HCT116 (cell line): ENCODE measurements at regions not wholly inside any gene's neighbourhood (a gene's known extent, or its start where the extent isn't known, plus 50 kb on each side); places are given as distances from the start of the nearest gene placed in this dataset.

Source experiments
- ATAC-seq: fragments of 200-7000 bp; cut with Tn5 transposase; 2 replicates; pipeline ENCODE4 v1.9.1; 2020; ENCODE audit warnings: mild to moderate bottlenecking, moderate library complexity
- BruUV-seq: library from RNA; stranded (reverse); fragments of 400-500 nt; replicated peaks from 2 replicates; lab custom pipeline; 2021; lab: Mats Ljungman, UMichigan
- CTCF ChIA-PET: fragments of 300-600 bp; sonication (Branson Sonifier 250); formaldehyde crosslinking; loops from one replicate; lab custom pipeline; 2021; ENCODE audit warnings: antibody characterized with exemption; lab: Charles Lee
- POLR2A ChIA-PET: fragments of 300-600, 350-600 bp; sonication (Branson Sonifier 250); formaldehyde crosslinking; loops from one replicate; lab custom pipeline; 2021; ENCODE audit warnings: antibody characterized with exemption; lab: Charles Lee
- RAD21 ChIA-PET, 2 experiments: fragments of 300-600 bp; sonication (Branson Sonifier 250); formaldehyde crosslinking; loops; one replicate each; lab custom pipeline; 2023; ENCODE audit warnings: low total read pairs in 2 of 2; ENCODE audit not compliant: uncharacterized antibody in 2 of 2, unreplicated experiment in 2 of 2, low non-redundant PET in 1 of 2; lab: Charles Lee
- DNase-seq: peaks from one replicate; pipeline ENCODE4 v3.0.0-alpha.2; 2010; ENCODE audit warnings: low read depth, low spot score
- H2AFZ ChIP-seq: fragments of 200-600 bp; shearing (Covaris generic), sonication (generic); 2 replicates; pipeline ENCODE4 v1.6.1; 2017; ENCODE audit warnings: low read depth, mixed run types, mixed read lengths, antibody characterized with exemption, low read length; ENCODE audit not compliant: poor library complexity, severe bottlenecking
- H3K27ac ChIP-seq: 2 replicates; pipeline ENCODE4 v1.5.1; 2012; ENCODE audit warnings: low read depth, low read length
- H3K27me3 ChIP-seq: fragments of 200-600 bp; sonication (generic); 2 replicates; pipeline ENCODE4 v1.6.1; 2016; ENCODE audit warnings: mixed run types, low read length, mixed read lengths; ENCODE audit not compliant: insufficient read depth
- H3K36me3 ChIP-seq, 2 experiments: fragments of 200-500 bp in 1 of 2; fragments of 200-600 bp in 1 of 2; sonication (Bioruptor generic) in 1 of 2; sonication (generic) in 1 of 2; 2 replicates each; pipeline versions ENCODE4 v1.5.1 to v1.6.1; 2014 to 2016; ENCODE audit warnings: low read length in 2 of 2, inconsistent platforms in 1 of 2, mixed read lengths in 1 of 2, mixed run types in 1 of 2; ENCODE audit not compliant: insufficient read depth in 2 of 2, control insufficient read depth in 1 of 2
- H3K4me1 ChIP-seq, 2 experiments: fragments of 200-600 bp in 1 of 2; sonication (generic) in 1 of 2; 2 replicates each; pipeline versions ENCODE4 v1.5.1 to v1.6.1; 2012 to 2017; ENCODE audit warnings: low read length in 2 of 2, inconsistent platforms in 1 of 2, mild to moderate bottlenecking in 1 of 2, mixed read lengths in 1 of 2, mixed run types in 1 of 2, moderate library complexity in 1 of 2; ENCODE audit not compliant: insufficient read depth in 2 of 2, control insufficient read depth in 1 of 2
- H3K4me2 ChIP-seq: fragments of 200-600 bp; sonication (generic); 2 replicates; pipeline ENCODE4 v1.6.1; 2017; ENCODE audit warnings: mixed run types, low read length, mixed read lengths
- H3K4me3 ChIP-seq, 2 experiments: fragments of 200-600 bp in 1 of 2; sonication (generic) in 1 of 2; replicated peaks in 1 of 2; 2 replicates each; pipeline ENCODE4 v1.5.1; 2011 to 2016; ENCODE audit warnings: low read length in 2 of 2, control low read depth in 1 of 2, low read depth in 1 of 2, mild to moderate bottlenecking in 1 of 2, mixed read lengths in 1 of 2, mixed run types in 1 of 2
- H3K79me2 ChIP-seq: fragments of 200-600 bp; sonication (generic); 2 replicates; pipeline ENCODE4 v1.6.1; 2017; ENCODE audit warnings: mild to moderate bottlenecking, mixed run types, low read length, moderate library complexity, mixed read lengths; ENCODE audit not compliant: insufficient read depth
- H3K9ac ChIP-seq: fragments of 200-600 bp; sonication (generic); 2 replicates; pipeline ENCODE4 v1.6.1; 2016; ENCODE audit warnings: low read length, mixed read lengths
- H3K9me2 ChIP-seq: fragments of 200-600 bp; sonication (generic), shearing (Covaris generic); 2 replicates; pipeline ENCODE4 v1.6.1; 2017; ENCODE audit warnings: mixed run types, mild to moderate bottlenecking, moderate library complexity; ENCODE audit not compliant: insufficient read depth
- H3K9me3 ChIP-seq, 2 experiments: fragments of 200-500 bp in 1 of 2; fragments of 200-600 bp in 1 of 2; sonication (Bioruptor generic) in 1 of 2; sonication (generic) in 1 of 2; 2 replicates each; pipeline ENCODE4 v1.6.1; 2014 to 2017; ENCODE audit warnings: low read length in 2 of 2, mixed read lengths in 2 of 2, inconsistent platforms in 1 of 2, low read depth in 1 of 2, mild to moderate bottlenecking in 1 of 2, mixed run types in 1 of 2, moderate library complexity in 1 of 2; ENCODE audit not compliant: control insufficient read depth in 1 of 2, insufficient read depth in 1 of 2
- H4K20me1 ChIP-seq: fragments of 200-600 bp; sonication (generic), shearing (Covaris generic); 2 replicates; pipeline ENCODE4 v1.6.1; 2017; ENCODE audit warnings: mixed run types, mild to moderate bottlenecking, moderate library complexity; ENCODE audit not compliant: insufficient read depth
- CBX3 ChIP-seq: IDR thresholded peaks from 2 replicates; pipeline ENCODE4 v1.6.1; 2012; ENCODE audit warnings: low read depth
- CEBPB ChIP-seq: IDR thresholded peaks from 2 replicates; pipeline ENCODE4 v1.6.1; 2012; ENCODE audit warnings: low read depth
- ELF1 ChIP-seq: IDR thresholded peaks from 2 replicates; pipeline ENCODE4 v1.6.1; 2012; ENCODE audit warnings: low read depth, borderline replicate concordance
- EZH2 ChIP-seq: fragments of 200-600 bp; sonication (generic); IDR thresholded peaks from 2 replicates; pipeline ENCODE4 v1.6.1; 2017; ENCODE audit warnings: antibody characterized with exemption, mixed run types
- EZH2phosphoT487 ChIP-seq: fragments of 200-600 bp; IDR thresholded peaks from 2 replicates; pipeline ENCODE4 v1.6.1; 2018; ENCODE audit warnings: antibody characterized with exemption, borderline replicate concordance
- FOSL1 ChIP-seq: IDR thresholded peaks from 2 replicates; pipeline ENCODE4 v1.6.1; 2012; ENCODE audit warnings: low read depth
- MAX ChIP-seq: IDR thresholded peaks from 2 replicates; pipeline ENCODE4 v1.6.1; 2012
- POLR2AphosphoS5 ChIP-seq: IDR thresholded peaks from 2 replicates; pipeline ENCODE4 v1.6.1; 2011; ENCODE audit warnings: mild to moderate bottlenecking, low read depth, low read length, moderate library complexity
- RAD21 ChIP-seq: IDR thresholded peaks from 2 replicates; pipeline ENCODE4 v1.6.1; 2012; ENCODE audit warnings: low read depth, mild to moderate bottlenecking
- REST ChIP-seq: IDR thresholded peaks from 2 replicates; pipeline ENCODE4 v1.6.1; 2012; ENCODE audit warnings: low read depth
- SP1 ChIP-seq: IDR thresholded peaks from 2 replicates; pipeline ENCODE4 v1.6.1; 2012; ENCODE audit warnings: low read depth
- TCF7L2 ChIP-seq: IDR thresholded peaks from 2 replicates; pipeline ENCODE4 v1.7.0; 2011; ENCODE audit warnings: borderline replicate concordance, inconsistent platforms; ENCODE audit not compliant: insufficient read depth, insufficient read length; ENCODE audit errors: extremely low read depth
- YY1 ChIP-seq: IDR thresholded peaks from 2 replicates; pipeline ENCODE4 v1.6.1; 2011; ENCODE audit warnings: low read length, low read depth, moderate library complexity, mild to moderate bottlenecking; ENCODE audit not compliant: insufficient replicate concordance; ENCODE audit errors: extremely low read depth
- ZFX ChIP-seq: fragments of 450-650 bp; IDR thresholded peaks from 2 replicates; pipeline ENCODE4 v1.6.1; 2017
- intact Hi-C: fragments of 100-400 bp; cut with micrococcal nuclease; formaldehyde crosslinking; loops from 2 replicates; pipeline ENCODE4 v1.10.0; 2022

GRCh38 chr5:164214698-164215097 is 709.3 kb downstream of the MAT2B start:
- Histone ChIP-seq H3K9ac (no peak overlapping the region), H3K4me2 (no peak overlapping the region), H3K4me1 (no peaks in the 10 kb centered on the region), H3K27ac (no peak overlapping the region), H3K79me2 (no peaks in the 10 kb centered on the region), H3K9me3 (peaks cover 0 to 20% of the 10 kb centered on the region in 2 experiments; a peak in 3 of 4 replicates), H3K36me3 (no peaks in the 10 kb centered on the region; a peak in 1 of 4 replicates), H4K20me1 (no peaks in the 10 kb centered on the region), H3K27me3 (no peaks in the 10 kb centered on the region), H3K9me2 (no peaks in the 10 kb centered on the region), H3K4me3 (no peak overlapping the region), H2AFZ (no peak overlapping the region)
- CTCF ChIA-PET: no interaction called here
- intact Hi-C loops: no loop called here
- no peak for ATAC-seq
- RAD21 ChIA-PET: no interaction called here
- TF ChIP-seq EZH2 (no peak), RAD21 (no peak), SP1 (no peak), POLR2AphosphoS5 (no peak), CBX3 (no peak), TCF7L2 (no peak), ELF1 (no peak), ZFX (no peak), REST (no peak), YY1 (no peak), CEBPB (no peak), MAX (no peak), EZH2phosphoT487 (no peak), FOSL1 (no peak)
- BruUV-seq: no TSS peak
- DNase-seq: no peak
- POLR2A ChIA-PET: no interaction called here
